ENCODE measurements at regions not wholly inside any gene's neighbourhood (a gene's known extent, or its start where the extent isn't known, plus 50 kb on each side); places are given as distances from the start of the nearest gene placed in this dataset.
"Not testable (repeated sequence)": the region's sequence is repeated elsewhere in the genome, so short reads cannot be mapped to it uniquely, and the experiment has no call there.

- DNase-seq = not testable (repeated sequence)
Measured at GRCh38 chr16:88274126-88274750, 108.5 kb upstream of the ZNF469 start.

DNA sequence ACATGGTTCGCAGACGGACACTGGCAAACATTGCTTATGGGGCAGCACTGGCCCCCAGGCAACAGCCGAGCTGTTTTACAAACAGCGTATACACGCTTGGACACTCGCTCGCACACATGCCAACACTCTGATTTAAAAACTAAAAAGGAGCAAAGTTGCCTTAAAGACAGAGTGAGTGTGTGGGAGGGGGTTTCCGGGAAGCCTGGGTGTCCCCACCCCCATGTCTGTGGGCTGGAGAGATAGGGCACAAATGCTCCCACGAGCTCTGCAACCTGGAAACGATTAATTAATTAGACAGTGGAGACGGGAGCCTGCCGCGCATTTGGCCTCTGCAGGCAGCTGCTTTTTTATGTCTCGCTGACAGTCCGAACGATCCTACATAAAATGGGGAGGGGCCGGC, 107.9 kb upstream of the ZNF469 start:
- DNase-seq = no peak

DNA sequence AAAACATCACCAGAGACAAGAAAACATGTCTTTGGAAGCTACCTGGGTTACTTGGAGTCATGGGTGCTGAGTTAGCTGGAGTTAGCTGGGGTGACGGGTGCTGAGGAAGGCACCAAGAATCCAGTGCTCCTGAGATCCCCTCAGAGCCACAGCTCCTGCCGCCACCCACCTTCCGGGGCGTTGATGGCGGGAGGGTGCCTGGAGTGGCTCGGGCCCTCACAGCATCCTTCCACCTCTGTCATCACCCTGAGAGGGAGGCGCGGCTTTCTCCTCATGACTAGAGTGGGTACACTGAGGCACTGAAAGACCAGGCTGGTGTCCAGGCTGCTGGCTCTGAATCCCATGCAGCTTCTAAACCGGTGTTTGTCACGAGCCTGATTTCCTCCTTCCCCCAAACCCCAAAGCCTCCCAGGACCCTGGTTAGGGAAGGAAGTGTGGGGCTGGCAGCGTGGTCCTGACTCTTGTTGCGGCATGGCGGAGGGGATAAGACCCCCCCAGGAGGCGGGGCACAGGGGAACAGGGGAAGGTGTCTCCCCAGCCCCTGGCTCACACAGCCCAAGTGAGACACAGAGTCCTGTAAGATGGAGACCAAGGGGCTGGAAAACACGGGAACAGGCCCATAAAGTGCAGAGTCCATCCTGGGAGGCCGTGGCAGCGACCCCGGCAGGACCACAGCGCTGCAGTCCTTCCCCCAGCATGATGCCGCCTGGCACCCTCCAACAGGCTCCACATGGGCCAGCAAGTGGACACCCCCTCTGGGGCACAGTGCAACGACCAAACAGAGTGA, 107.2 kb upstream of the ZNF469 start:
- DNase-seq = not testable (repeated sequence)

DNA sequence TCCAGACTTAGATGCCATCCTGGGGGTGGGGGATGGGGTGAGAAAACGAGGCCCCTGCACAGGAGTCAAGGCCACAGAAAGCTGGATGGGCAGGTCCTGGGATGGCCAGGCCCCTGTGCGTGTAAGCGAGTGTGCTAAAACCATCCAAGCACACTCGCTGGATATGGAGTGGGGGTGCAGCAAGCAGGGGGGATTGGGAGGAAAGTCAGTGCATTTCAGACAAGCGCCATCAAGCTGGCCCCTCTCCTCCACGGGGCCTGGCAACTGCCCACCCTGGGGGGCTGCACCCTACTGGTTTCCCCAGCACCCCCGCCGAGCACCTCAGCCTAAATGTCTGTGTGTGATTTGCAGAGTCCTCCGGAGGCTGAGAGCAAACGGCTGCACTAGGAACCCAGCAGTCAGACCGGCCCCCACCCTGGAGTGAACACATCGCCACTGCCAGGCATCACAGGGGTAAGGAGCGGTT, 106.6 kb upstream of the ZNF469 start:
- not testable (repeated sequence) for DNase-seq

DNA sequence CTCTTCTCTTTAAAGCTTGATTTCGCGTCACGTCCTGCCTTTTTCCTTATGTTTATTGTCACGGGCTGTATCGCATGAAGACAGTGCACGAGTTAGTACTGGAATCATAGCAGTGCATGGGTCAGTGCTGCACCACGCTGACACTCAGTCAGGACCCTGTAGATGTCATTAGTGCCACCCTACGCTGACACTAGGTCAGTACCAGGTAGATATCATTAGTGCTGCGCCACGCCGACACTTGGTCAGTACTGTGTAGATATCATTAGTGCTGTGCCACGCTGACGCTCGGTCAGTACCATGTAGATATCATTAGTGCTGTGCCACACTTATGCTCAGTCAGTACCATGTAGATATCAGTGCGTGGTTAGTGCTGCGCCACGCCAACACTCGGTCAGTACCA, 106.2 kb upstream of the ZNF469 start:
- no peak for DNase-seq

GRCh38 chr16:88279998-88280397, 102.8 kb upstream of the ZNF469 start:
- no peak for DNase-seq

GRCh38 chr16:88281858-88282563, 100.7 kb upstream of the ZNF469 start:
- no peak for DNase-seq

- no peak for DNase-seq
Measured at GRCh38 chr16:88282564-88283395, 100.0 kb upstream of the ZNF469 start.

GRCh38 chr16:88283596-88283995, 99.2 kb upstream of the ZNF469 start:
- DNase-seq = no peak

DNA sequence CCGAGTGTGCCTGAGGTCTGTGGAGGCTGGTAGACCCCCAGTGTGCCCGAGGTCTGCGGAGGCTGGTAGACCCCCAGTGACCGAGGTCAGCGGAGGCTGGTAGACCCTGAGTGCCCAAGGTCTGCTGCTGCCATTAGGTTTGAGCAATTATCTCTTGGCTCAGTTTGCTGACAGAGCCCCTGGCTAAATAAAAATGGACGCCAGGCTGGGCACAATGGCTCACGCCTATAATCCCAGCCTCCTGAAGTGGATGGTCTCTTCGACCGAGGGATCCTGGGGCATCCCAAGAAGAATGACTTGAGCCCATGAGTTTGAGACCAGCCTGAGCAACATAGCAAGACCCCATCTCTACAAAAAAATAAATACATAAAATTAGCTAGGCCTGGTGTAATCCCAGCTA, 98.7 kb upstream of the ZNF469 start:
- no peak for DNase-seq

DNA sequence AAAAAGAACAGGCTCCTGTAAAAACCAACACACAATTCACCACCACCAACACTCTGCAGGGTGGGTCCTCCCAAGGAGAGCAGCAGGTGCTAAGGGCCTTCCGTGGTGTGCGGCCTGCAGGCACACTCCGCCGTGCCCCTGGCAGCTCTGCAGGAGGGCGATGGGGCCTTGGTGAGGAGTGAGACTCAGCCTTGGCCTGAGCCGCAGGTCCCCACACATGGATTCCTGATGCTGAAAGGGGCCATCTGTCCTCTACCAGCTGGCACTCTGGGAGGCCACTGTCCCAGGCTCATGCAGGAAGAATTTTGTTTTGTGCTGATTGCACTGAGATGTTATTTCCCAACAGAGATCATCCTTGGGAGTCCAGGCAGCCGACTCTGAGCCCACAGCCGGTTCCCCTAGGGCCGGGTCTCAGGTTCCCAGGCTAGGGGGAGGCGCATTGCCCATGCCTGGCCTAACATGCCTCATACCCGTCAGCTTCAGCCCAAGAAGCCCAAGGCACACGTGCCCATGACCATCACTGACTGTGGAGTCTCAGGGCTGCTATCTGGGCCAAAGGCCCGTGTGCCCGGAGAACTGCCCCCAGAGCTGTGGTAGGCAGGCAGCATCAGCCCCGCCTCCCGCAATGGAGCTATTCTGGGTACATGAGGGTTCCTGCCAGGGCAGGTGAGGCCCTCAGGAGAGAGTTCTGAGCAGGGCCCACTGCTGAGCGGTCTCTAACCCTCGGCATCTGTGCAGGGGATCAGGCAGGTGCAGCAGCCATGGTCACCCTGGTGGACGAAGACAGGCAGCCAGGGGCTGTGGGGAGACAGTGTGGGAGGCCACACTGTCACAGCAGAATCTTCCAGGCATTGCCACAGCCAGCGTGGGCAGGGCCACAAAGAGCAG, 97.9 kb upstream of the ZNF469 start:
- no peak for DNase-seq

DNA sequence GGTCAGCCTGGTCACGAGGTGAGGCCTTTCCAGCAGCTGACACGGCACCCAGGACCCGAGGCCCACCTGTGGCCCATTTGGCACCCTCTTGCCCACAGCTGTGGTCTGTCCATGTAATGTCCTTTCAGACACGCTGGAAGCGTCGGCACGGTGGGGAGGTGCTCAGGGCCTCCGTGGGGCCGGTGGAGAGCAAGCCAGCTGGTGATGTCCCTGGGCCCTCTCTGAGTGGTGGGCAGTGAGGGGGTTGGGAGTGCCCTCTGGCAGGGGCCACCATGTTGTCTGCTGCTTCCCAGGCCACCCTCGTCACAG, 97.3 kb upstream of the ZNF469 start:
- no peak for DNase-seq

GRCh38 chr16:88286301-88286923, 96.3 kb upstream of the ZNF469 start:
- DNase-seq = no peak

GRCh38 chr16:88287219-88287618, 95.5 kb upstream of the ZNF469 start:
- DNase-seq = no peak

DNA sequence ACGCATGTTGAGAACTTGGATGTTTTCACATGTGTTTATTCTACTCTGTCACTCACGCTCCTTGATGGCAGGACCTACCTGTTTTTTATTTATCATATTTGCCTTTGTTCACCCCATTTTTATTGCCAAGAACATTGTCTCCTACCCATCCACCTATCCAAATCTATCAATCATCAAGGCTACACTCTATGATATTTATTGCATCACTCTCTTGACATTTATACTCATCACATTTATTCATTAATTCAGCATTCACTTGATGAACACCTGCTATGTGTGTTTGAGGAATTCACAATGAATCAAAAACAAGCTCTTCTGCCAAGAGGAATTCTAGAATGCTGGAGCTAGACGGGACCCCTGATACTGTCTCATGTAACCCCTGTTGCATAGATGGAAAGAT, 94.5 kb upstream of the ZNF469 start:
- DNase-seq = no peak

GRCh38 chr16:88289001-88289400, 93.8 kb upstream of the ZNF469 start:
- DNase-seq = no peak

DNA sequence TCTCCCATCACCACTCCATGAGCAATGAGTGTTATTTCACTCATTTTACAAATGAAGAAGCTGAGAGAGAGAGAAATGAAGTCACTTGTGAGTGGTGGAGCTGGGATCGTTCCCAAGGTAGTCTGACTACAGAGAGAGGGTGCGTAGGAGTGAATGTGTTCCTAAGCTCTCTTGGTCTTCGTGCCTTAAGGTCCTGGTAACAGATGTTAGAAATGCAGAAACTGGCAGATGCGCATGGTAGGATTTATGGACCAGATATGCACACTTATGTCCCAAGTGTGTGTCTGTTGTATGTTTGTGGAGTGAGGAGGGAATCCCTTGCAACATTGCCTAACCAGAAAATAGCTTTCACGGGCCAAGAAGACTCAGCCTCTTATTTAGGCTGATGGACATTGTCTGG, 93.2 kb upstream of the ZNF469 start:
- DNase-seq = no peak

GRCh38 chr16:88289968-88290401, 92.8 kb upstream of the ZNF469 start:
- DNase-seq = no peak

GRCh38 chr16:88290850-88291830, 91.6 kb upstream of the ZNF469 start:
- DNase-seq = no peak

All from activated T-cell treated with anti-CD3 and anti-CD28 coated beads, Interleukin-2, amount 50 U/mL, for 1 hour (primary cell).